ENCODE measurements at regions not wholly inside any gene's neighbourhood (a gene's known extent, or its start where the extent isn't known, plus 50 kb on each side); places are given as distances from the start of the nearest gene placed in this dataset.

DNA sequence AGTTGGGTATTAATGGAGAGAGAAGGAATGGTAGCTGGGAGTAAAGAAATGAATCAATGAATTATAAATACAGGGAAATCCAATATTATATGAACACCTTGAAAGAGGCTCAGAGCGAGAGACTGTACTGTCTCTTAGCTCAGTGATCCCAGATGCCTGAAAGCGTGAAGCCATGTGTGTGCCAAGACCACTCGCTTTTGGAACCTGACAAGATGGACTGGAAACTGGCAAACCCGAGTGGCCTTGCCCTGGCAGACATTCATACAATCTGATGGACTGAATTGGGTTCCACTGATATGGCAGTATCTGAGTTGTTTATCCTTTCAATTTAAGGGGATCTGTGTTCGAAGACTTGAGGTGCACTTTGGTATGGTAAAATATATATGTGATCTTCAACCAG is 170.3 kb downstream of the ERCC6L2 start:
- Histone ChIP-seq H3K27me3 (replicated peaks; ENCODE audit: control insufficient read depth, insufficient read depth, low read length) (no peaks in the 10 kb centered on the region), H3K4me3 (ENCODE audit: low read depth, low read length) (no peak overlapping the region), H3K36me3 (ENCODE audit: control insufficient read depth, insufficient read depth, low read length) (no peaks in the 10 kb centered on the region), H3K4me1 (peaks cover 3% of the 10 kb centered on the region; the same call in 1 of the 2 replicates), H3K9me3 (no peaks in the 10 kb centered on the region)
- H3K27me3 Mint-ChIP-seq (ENCODE audit: insufficient read depth, unreplicated experiment), result no peaks in the 10 kb centered on the region
- no peak for DNase-seq
- no peaks in the 10 kb centered on the region for H3K36me3 Mint-ChIP-seq (ENCODE audit: insufficient read depth, unreplicated experiment)
- ChIA-PET CTCF (no interaction called here), POLR2A (no interaction called here)
- H3K9me3 Mint-ChIP-seq (ENCODE audit: unreplicated experiment), result peaks cover 8% of the 10 kb centered on the region
- H3K27ac Mint-ChIP-seq (ENCODE audit: unreplicated experiment), result no peak overlapping the region
- TF ChIP-seq, protein P1, sequence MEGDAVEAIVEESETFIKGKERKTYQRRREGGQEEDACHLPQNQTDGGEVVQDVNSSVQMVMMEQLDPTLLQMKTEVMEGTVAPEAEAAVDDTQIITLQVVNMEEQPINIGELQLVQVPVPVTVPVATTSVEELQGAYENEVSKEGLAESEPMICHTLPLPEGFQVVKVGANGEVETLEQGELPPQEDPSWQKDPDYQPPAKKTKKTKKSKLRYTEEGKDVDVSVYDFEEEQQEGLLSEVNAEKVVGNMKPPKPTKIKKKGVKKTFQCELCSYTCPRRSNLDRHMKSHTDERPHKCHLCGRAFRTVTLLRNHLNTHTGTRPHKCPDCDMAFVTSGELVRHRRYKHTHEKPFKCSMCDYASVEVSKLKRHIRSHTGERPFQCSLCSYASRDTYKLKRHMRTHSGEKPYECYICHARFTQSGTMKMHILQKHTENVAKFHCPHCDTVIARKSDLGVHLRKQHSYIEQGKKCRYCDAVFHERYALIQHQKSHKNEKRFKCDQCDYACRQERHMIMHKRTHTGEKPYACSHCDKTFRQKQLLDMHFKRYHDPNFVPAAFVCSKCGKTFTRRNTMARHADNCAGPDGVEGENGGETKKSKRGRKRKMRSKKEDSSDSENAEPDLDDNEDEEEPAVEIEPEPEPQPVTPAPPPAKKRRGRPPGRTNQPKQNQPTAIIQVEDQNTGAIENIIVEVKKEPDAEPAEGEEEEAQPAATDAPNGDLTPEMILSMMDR (IDR thresholded peaks at IDR 0.05; ENCODE audit: insufficient read depth in 1 of 2, low read depth in 1 of 2, low read length in 1 of 2, severe bottlenecking in 1 of 2, unreplicated experiment in 1 of 2), result no peak
- no TSS peak for BruUV-seq (replicated peaks)
- intact Hi-C loops (cut with micrococcal nuclease; ENCODE audit: unreplicated experiment), result no loop called here
- H3K4me3 Mint-ChIP-seq (ENCODE audit: unreplicated experiment), result no peak overlapping the region
- H3K4me1 Mint-ChIP-seq (ENCODE audit: low read depth, unreplicated experiment), result no peaks in the 10 kb centered on the region

DNA sequence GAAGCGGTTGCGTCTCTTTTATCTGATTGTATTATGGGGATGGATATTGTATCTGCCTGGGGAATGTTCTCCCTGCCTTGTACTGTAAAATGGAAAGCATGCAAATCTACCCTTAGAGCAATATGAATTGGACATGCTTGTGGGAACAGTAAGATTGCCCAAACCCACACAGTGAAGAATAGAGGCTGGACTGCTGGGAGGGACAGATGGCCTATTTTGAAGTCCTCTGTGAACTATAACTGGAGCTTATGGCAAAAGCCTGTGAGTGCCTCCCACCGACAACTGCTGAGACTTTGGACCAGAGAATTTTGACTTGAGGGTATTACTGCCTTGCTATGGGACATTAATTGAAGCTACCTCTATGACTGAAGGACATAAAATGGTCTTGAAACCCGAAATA is 168.9 kb downstream of the ERCC6L2 start:
- Mint-ChIP-seq H3K27me3 (ENCODE audit: insufficient read depth, unreplicated experiment) (no peaks in the 10 kb centered on the region), H3K4me1 (ENCODE audit: low read depth, unreplicated experiment) (no peaks in the 10 kb centered on the region), H3K4me3 (ENCODE audit: unreplicated experiment) (no peak overlapping the region), H3K9me3 (ENCODE audit: unreplicated experiment) (peaks cover 12% of the 10 kb centered on the region), H3K27ac (ENCODE audit: unreplicated experiment) (no peak overlapping the region), H3K36me3 (ENCODE audit: insufficient read depth, unreplicated experiment) (no peaks in the 10 kb centered on the region)
- Histone ChIP-seq H3K9me3 (no peaks in the 10 kb centered on the region), H3K4me1 (peaks cover 3% of the 10 kb centered on the region; the same call in 1 of the 2 replicates), H3K27me3 (replicated peaks; ENCODE audit: control insufficient read depth, insufficient read depth, low read length) (no peaks in the 10 kb centered on the region), H3K4me3 (ENCODE audit: low read depth, low read length) (no peak overlapping the region), H3K36me3 (ENCODE audit: control insufficient read depth, insufficient read depth, low read length) (no peaks in the 10 kb centered on the region)
- DNase-seq, result no peak
- ChIA-PET POLR2A (no interaction called here), CTCF (no interaction called here)
- intact Hi-C loops (cut with micrococcal nuclease; ENCODE audit: unreplicated experiment), result no loop called here
- TF ChIP-seq, protein P1 (IDR thresholded peaks at IDR 0.05; ENCODE audit: insufficient read depth in 1 of 2, low read depth in 1 of 2, low read length in 1 of 2, severe bottlenecking in 1 of 2, unreplicated experiment in 1 of 2), result no peak
- BruUV-seq (replicated peaks), result no TSS peak

DNA sequence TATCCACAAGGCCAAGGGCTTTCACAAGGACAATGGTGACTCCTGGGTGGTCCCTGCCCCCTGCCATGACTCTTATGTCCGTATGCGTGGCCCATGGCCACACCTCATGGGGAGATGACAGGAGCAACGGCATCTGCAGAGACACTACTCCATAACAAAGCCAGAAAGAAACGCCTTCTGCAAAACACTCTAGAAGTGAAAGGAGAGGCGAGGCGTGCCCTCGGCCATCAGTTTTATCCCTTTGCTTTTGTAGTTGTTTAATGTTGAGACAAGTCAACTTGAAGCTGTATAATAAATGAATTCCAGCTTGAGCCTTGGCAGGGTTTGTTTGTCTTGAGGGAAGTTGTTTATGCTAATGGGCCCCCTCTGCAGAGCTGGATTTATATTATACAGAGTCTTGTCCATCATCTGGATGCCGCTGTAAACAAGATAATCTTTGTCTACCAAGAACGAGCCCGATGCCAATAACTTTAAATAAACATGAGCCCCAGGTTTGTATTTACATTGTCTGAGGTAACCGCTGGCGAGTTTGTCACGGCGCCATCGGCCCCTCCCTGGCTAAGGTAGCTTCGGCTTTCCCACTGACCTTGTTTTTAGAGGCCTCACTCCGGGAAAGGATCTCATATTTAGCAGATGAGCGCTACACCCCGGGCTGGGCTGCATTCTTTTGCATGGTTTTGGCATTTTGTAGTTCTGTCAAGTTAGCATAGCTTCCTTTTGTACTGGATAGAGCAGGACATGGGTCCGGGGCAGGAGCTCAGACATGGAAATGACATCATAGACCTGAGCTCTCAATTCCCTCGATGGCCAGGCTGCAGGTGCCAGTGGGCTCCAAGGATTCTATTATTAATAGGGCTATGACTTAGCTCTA is 165.3 kb downstream of the ERCC6L2 start:
- no peak for DNase-seq
- no peak overlapping the region for H3K27ac Mint-ChIP-seq (ENCODE audit: unreplicated experiment)
- Histone ChIP-seq H3K9me3 (no peaks in the 10 kb centered on the region), H3K36me3 (ENCODE audit: control insufficient read depth, insufficient read depth, low read length) (no peaks in the 10 kb centered on the region; the same call in 1 of the 2 replicates), H3K4me1 (0 out of 2 replicates have a peak, but pooled peaks cover 3% of the 10 kb centered on the region), H3K4me3 (ENCODE audit: low read depth, low read length) (no peak overlapping the region), H3K27me3 (replicated peaks; ENCODE audit: control insufficient read depth, insufficient read depth, low read length) (no peaks in the 10 kb centered on the region)
- H3K4me3 Mint-ChIP-seq (ENCODE audit: unreplicated experiment), result no peak overlapping the region
- H3K27me3 Mint-ChIP-seq (ENCODE audit: insufficient read depth, unreplicated experiment), result no peaks in the 10 kb centered on the region
- ChIA-PET CTCF (interaction anchor here (0.6 kb wide), 1 partner anchor 144 kb away, joined by 3 read pairs; no protein-coding TSS in a partner anchor), POLR2A (no interaction called here)
- H3K4me1 Mint-ChIP-seq (ENCODE audit: low read depth, unreplicated experiment), result no peaks in the 10 kb centered on the region
- H3K9me3 Mint-ChIP-seq (ENCODE audit: unreplicated experiment), result peaks cover 37% of the 10 kb centered on the region
- no TSS peak for BruUV-seq (replicated peaks)
- no peaks in the 10 kb centered on the region for H3K36me3 Mint-ChIP-seq (ENCODE audit: insufficient read depth, unreplicated experiment)
- intact Hi-C loops (cut with micrococcal nuclease; ENCODE audit: unreplicated experiment), result no loop called here
- TF ChIP-seq, protein P1 (IDR thresholded peaks at IDR 0.05; ENCODE audit: insufficient read depth in 1 of 2, low read depth in 1 of 2, low read length in 1 of 2, severe bottlenecking in 1 of 2, unreplicated experiment in 1 of 2), result no peak

All from Caco-2 (cell line).